HEK293 (cell line): ENCODE measurements at regions not wholly inside any gene's neighbourhood (a gene's known extent, or its start where the extent isn't known, plus 50 kb on each side); places are given as distances from the start of the nearest gene placed in this dataset.
"Not testable (repeated sequence)": the region's sequence is repeated elsewhere in the genome, so short reads cannot be mapped to it uniquely, and the experiment has no call there.

ENCODE experiments used
- CTCF ChIA-PET: fragments of 350-600 bp; formaldehyde crosslinking; extraction: SDS; loops from one replicate; lab custom pipeline; 2021; ENCODE audit warnings: antibody characterized with exemption; lab: Yijun Ruan, JAX
- POLR2A ChIA-PET: fragments of 300-600 bp; formaldehyde crosslinking; extraction: SDS; loops from one replicate; lab custom pipeline; 2020; ENCODE audit warnings: antibody characterized with exemption, inconsistent platforms; lab: Yijun Ruan, JAX
- H3K27ac ChIP-seq: fragments of 200-500 bp; sonication (Bioruptor generic); 2 replicates; pipeline ENCODE4 v1.5.1; 2014; ENCODE audit warnings: low read depth, low read length, control low read depth, inconsistent platforms; ENCODE audit errors: extremely low read depth
- H3K36me3 ChIP-seq, 2 experiments: fragments of 200-500 bp in 1 of 2; sonication (Bioruptor generic) in 1 of 2; 1 replicate in 1 of 2; 2 replicates in 1 of 2; pipeline ENCODE4 v1.5.1; 2014 to 2017; ENCODE audit warnings: inconsistent platforms in 2 of 2, low read length in 2 of 2; ENCODE audit not compliant: control insufficient read depth in 2 of 2, insufficient read depth in 1 of 2
- H3K4me1 ChIP-seq: fragments of 200-500 bp; sonication (Bioruptor generic); 2 replicates; pipeline ENCODE4 v1.5.1; 2014; ENCODE audit warnings: mild to moderate bottlenecking, low read length, inconsistent platforms; ENCODE audit not compliant: control insufficient read depth, insufficient read depth
- H3K4me3 ChIP-seq: 2 replicates; pipeline ENCODE4 v1.5.1; 2011; ENCODE audit warnings: low read depth, mild to moderate bottlenecking, control low read depth, low read length, moderate library complexity
- H3K9me3 ChIP-seq: fragments of 200-500 bp; sonication (Bioruptor generic); 2 replicates; pipeline ENCODE4 v1.5.1; 2014; ENCODE audit warnings: low read depth, low read length, inconsistent platforms; ENCODE audit not compliant: control insufficient read depth, insufficient read depth
- CTCF ChIP-seq: fragments of 450-650 bp; formaldehyde crosslinking; IDR thresholded peaks from 2 replicates; pipeline ENCODE4 v1.5.1; 2016; ENCODE audit warnings: missing biosample characterization, missing genetic modification characterization
- ELK4 ChIP-seq: IDR thresholded peaks from 2 replicates; pipeline ENCODE4 v1.6.1; 2011; ENCODE audit warnings: mild to moderate bottlenecking, low read depth, low read length, borderline replicate concordance
- GLIS1 ChIP-seq: fragments of 450-650 bp; formaldehyde crosslinking; IDR thresholded peaks from 2 replicates; pipeline ENCODE4 v1.5.1; 2016; ENCODE audit warnings: missing biosample characterization, missing genetic modification characterization
- INSM2 ChIP-seq: fragments of 450-650 bp; formaldehyde crosslinking; IDR thresholded peaks from 2 replicates; pipeline ENCODE4 v1.5.1; 2016; ENCODE audit warnings: missing biosample characterization, missing genetic modification characterization
- MZF1 ChIP-seq: fragments of 450-650 bp; formaldehyde crosslinking; IDR thresholded peaks from 2 replicates; pipeline ENCODE4 v1.5.1; 2017; ENCODE audit warnings: missing biosample characterization, missing genetic modification characterization, borderline replicate concordance
- SCRT1 ChIP-seq: fragments of 450-650 bp; formaldehyde crosslinking; IDR thresholded peaks from 2 replicates; pipeline ENCODE4 v1.5.1; 2016; ENCODE audit warnings: missing biosample characterization, missing genetic modification characterization, borderline replicate concordance
- ZEB2 ChIP-seq: fragments of 450-650 bp; formaldehyde crosslinking; IDR thresholded peaks from 2 replicates; pipeline ENCODE4 v1.5.1; 2016; ENCODE audit warnings: missing biosample characterization, missing genetic modification characterization
- ZNF155 ChIP-seq: fragments of 450-650 bp; formaldehyde crosslinking; IDR thresholded peaks from 2 replicates; pipeline ENCODE4 v1.5.1; 2016; ENCODE audit warnings: missing biosample characterization, missing genetic modification characterization
- ZNF239 ChIP-seq: fragments of 450-650 bp; formaldehyde crosslinking; IDR thresholded peaks from 2 replicates; pipeline ENCODE4 v1.5.1; 2016; ENCODE audit warnings: missing biosample characterization, missing genetic modification characterization
- ZNF280C ChIP-seq: fragments of 450-650 bp; formaldehyde crosslinking; IDR thresholded peaks from 2 replicates; pipeline ENCODE4 v1.5.1; 2016; ENCODE audit warnings: missing biosample characterization, missing genetic modification characterization
- ZNF658 ChIP-seq: fragments of 450-650 bp; formaldehyde crosslinking; IDR thresholded peaks from 2 replicates; pipeline ENCODE4; 2016; ENCODE audit warnings: missing biosample characterization, missing genetic modification characterization
- ZNF768 ChIP-seq: fragments of 450-650 bp; formaldehyde crosslinking; IDR thresholded peaks from 2 replicates; pipeline ENCODE4 v1.5.1; 2018; ENCODE audit warnings: missing biosample characterization, mild to moderate bottlenecking, missing genetic modification characterization
- ZNF837 ChIP-seq: fragments of 450-650 bp; formaldehyde crosslinking; IDR thresholded peaks from 2 replicates; pipeline ENCODE4 v1.5.1; 2016; ENCODE audit warnings: missing biosample characterization, missing genetic modification characterization
- TF ChIP-seq, protein P1 (sequence below): fragments of 450-650 bp; formaldehyde crosslinking; IDR thresholded peaks from 2 replicates; pipeline ENCODE4 v1.5.1; 2016; ENCODE audit warnings: missing biosample characterization, missing genetic modification characterization, borderline replicate concordance
- TF ChIP-seq, protein P2 (sequence below): fragments of 450-650 bp; formaldehyde crosslinking; IDR thresholded peaks from 2 replicates; pipeline ENCODE4 v1.5.1; 2016; ENCODE audit warnings: missing biosample characterization, missing genetic modification characterization

DNA sequence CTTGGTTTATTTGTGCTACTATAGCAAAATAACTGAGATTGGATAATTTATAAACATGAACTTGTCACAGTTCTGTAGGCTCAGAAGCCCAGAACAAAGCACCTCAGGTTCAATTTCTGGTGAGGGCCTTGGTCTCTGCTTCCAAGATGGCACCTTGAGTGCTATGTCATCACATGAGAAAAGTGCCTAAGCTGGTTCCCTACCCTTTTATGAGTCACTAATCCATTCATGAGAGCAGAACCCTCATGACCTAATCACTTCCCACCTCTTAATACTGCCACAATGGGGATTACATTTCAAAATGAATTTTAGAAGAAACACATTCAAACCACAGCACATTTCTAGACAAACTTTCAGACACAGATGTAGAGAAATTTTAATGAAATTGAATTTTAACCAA, 98.2 kb upstream of the PRSS3 start:
- H3K36me3 ChIP-seq: no peaks in the 10 kb centered on the region
- ChIA-PET POLR2A (no interaction called here), CTCF (no interaction called here)

DNA sequence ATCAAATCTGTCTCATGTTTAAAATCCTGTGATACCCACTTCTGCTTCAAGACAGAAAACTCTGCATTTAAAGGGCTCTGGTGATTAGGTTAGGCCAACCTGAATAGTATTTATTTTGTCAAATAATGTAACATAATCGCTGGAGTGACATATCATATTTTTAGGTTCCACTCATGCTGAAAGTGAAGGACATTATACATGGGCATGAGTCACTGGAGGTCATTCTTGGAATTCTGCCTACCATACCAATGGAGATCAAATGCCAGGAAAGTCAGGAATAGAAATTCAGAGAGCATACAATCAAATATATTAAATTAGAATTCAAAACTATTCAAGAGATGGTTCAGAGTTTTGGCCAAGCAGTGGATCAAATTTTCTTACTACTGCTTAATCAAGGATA, 97.1 kb upstream of the PRSS3 start:
- CTCF ChIA-PET: no interaction called here
- Histone ChIP-seq H3K4me1 (no peaks in the 10 kb centered on the region), H3K4me3 (no peak overlapping the region), H3K36me3 (no peaks in the 10 kb centered on the region), H3K9me3 (no peaks in the 10 kb centered on the region), H3K27ac (no peak overlapping the region)
- TF ChIP-seq GLIS1 (tag by site-specific recombination): no peak
- TF ChIP-seq ZNF768 (tag by site-specific recombination): no peak
- no peak for TF ChIP-seq ZNF239 (tag by site-specific recombination)
- TF ChIP-seq, protein P1, sequence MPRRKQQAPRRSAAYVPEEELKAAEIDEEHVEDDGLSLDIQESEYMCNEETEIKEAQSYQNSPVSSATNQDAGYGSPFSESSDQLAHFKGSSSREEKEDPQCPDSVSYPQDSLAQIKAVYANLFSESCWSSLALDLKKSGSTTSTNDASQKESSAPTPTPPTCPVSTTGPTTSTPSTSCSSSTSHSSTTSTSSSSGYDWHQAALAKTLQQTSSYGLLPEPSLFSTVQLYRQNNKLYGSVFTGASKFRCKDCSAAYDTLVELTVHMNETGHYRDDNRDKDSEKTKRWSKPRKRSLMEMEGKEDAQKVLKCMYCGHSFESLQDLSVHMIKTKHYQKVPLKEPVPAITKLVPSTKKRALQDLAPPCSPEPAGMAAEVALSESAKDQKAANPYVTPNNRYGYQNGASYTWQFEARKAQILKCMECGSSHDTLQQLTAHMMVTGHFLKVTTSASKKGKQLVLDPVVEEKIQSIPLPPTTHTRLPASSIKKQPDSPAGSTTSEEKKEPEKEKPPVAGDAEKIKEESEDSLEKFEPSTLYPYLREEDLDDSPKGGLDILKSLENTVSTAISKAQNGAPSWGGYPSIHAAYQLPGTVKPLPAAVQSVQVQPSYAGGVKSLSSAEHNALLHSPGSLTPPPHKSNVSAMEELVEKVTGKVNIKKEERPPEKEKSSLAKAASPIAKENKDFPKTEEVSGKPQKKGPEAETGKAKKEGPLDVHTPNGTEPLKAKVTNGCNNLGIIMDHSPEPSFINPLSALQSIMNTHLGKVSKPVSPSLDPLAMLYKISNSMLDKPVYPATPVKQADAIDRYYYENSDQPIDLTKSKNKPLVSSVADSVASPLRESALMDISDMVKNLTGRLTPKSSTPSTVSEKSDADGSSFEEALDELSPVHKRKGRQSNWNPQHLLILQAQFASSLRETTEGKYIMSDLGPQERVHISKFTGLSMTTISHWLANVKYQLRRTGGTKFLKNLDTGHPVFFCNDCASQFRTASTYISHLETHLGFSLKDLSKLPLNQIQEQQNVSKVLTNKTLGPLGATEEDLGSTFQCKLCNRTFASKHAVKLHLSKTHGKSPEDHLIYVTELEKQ (tag by site-specific recombination): no peak
- no peak for TF ChIP-seq INSM2 (tag by site-specific recombination)
- TF ChIP-seq SCRT1: no peak
- TF ChIP-seq CTCF (tag by site-specific recombination): no peak
- TF ChIP-seq ZNF658 (tag by site-specific recombination): no peak
- no peak for TF ChIP-seq ZEB2 (tag by site-specific recombination)
- POLR2A ChIA-PET: no interaction called here

More for the DNA sequence above, 98.2 kb upstream of the PRSS3 start:
- H3K9me3 ChIP-seq: no peaks in the 10 kb centered on the region
- no peaks in the 10 kb centered on the region for H3K4me1 ChIP-seq
- no peak for TF ChIP-seq ZNF837 (tag by site-specific recombination)
- TF ChIP-seq, protein P2, sequence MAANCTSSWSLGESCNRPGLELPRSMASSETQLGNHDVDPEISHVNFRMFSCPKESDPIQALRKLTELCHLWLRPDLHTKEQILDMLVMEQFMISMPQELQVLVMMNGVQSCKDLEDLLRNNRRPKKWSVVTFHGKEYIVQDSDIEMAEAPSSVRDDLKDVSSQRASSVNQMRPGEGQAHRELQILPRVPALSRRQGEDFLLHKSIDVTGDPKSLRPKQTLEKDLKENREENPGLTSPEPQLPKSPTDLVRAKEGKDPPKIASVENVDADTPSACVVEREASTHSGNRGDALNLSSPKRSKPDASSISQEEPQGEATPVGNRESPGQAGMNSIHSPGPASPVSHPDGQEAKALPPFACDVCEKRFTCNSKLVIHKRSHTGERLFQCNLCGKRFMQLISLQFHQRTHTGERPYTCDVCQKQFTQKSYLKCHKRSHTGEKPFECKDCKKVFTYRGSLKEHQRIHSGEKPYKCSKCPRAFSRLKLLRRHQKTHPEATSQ: no peak
- no peak for TF ChIP-seq ZNF280C (tag by site-specific recombination)
- TF ChIP-seq ZNF155 (tag by site-specific recombination): no peak
- no peak for TF ChIP-seq ELK4
- TF ChIP-seq MZF1 (tag by site-specific recombination): no peak
- H3K27ac ChIP-seq: no peak overlapping the region
- no peak overlapping the region for H3K4me3 ChIP-seq

GRCh38 chr9:33700940-33701339, 94.4 kb upstream of the PRSS3 start:
- CTCF ChIA-PET: interaction anchor here (9.5 kb wide), 1 partner anchor 21 kb away, joined by 45 read pairs; no protein-coding TSS in a partner anchor
- POLR2A ChIA-PET, H3K36me3 ChIP-seq: not testable (repeated sequence)

More at GRCh38 chr9:33700940-33701339, 94.4 kb upstream of the PRSS3 start:
- not testable (repeated sequence) for H3K9me3 ChIP-seq, H3K4me1 ChIP-seq, H3K4me3 ChIP-seq, H3K27ac ChIP-seq
